ENCODE measurements at regions not wholly inside any gene's neighbourhood (a gene's known extent, or its start where the extent isn't known, plus 50 kb on each side); places are given as distances from the start of the nearest gene placed in this dataset.
"Not testable (repeated sequence)": the region's sequence is repeated elsewhere in the genome, so short reads cannot be mapped to it uniquely, and the experiment has no call there.

GRCh38 chr1:157369808-157370521 is 182.3 kb downstream of the FCRL5 start:
- Histone ChIP-seq H3K27me3 (ENCODE audit: control insufficient read depth in 1 of 2, insufficient read depth in 2 of 2, low read length in 2 of 2) (peaks cover 3 to 6% of the 10 kb centered on the region in 2 experiments), H3K9me3 (ENCODE audit: control insufficient read depth in 1 of 2, insufficient read depth in 1 of 2, low read length in 2 of 2) (no peaks in the 10 kb centered on the region), H3K27ac (ENCODE audit: low read depth in 1 of 2, low read length in 2 of 2) (no peak overlapping the region), H3K4me1 (ENCODE audit: insufficient read depth, low read length) (no peaks in the 10 kb centered on the region), H3K36me3 (ENCODE audit: insufficient read depth, low read length) (no peaks in the 10 kb centered on the region), H3K4me3 (ENCODE audit: low read length) (no peak overlapping the region)
- intact Hi-C loops (cut with DNase I, micrococcal nuclease), result loop anchor here (5.0 kb wide), 2 partner anchors 122 to 127 kb away; no protein-coding TSS in a partner anchor
- peak in 8 of 14 experiments; percentile 4 to 62 (median 32) for DNase-seq
- peak; percentile 95 for TF ChIP-seq CTCF (IDR thresholded peaks at IDR 0.05)
- Mint-ChIP-seq H3K27ac (no peak overlapping the region), H3K4me3 (no peak overlapping the region), H3K4me1 (ENCODE audit: low read depth) (no peaks in the 10 kb centered on the region), H3K27me3 (peaks cover 18% of the 10 kb centered on the region), H3K36me3 (ENCODE audit: low read depth) (no peaks in the 10 kb centered on the region), H3K9me3 (no peaks in the 10 kb centered on the region)
- ChIA-PET CTCF (interaction anchor here (0.8 kb wide), 1 partner anchor 15 kb away, joined by 3 read pairs; no protein-coding TSS in a partner anchor), POLR2A (no interaction called here)
- ATAC-seq (ENCODE audit: poor library complexity), result no peak

- H3K36me3 Mint-ChIP-seq (ENCODE audit: low read depth); H3K9me3 ChIP-seq (ENCODE audit: control insufficient read depth in 1 of 2, insufficient read depth in 1 of 2, low read length in 2 of 2); H3K4me1 ChIP-seq (ENCODE audit: insufficient read depth, low read length); intact Hi-C loops (cut with DNase I, micrococcal nuclease); DNase-seq; H3K27ac ChIP-seq (ENCODE audit: low read depth in 1 of 2, low read length in 2 of 2); ATAC-seq (ENCODE audit: poor library complexity); H3K27ac Mint-ChIP-seq; H3K36me3 ChIP-seq (ENCODE audit: insufficient read depth, low read length); POLR2A ChIA-PET; H3K4me3 ChIP-seq (ENCODE audit: low read length); H3K4me1 Mint-ChIP-seq (ENCODE audit: low read depth); H3K4me3 Mint-ChIP-seq; H3K9me3 Mint-ChIP-seq; H3K27me3 ChIP-seq (ENCODE audit: control insufficient read depth in 1 of 2, insufficient read depth in 2 of 2, low read length in 2 of 2): not testable (repeated sequence)
- peaks cover 12% of the 10 kb centered on the region for H3K27me3 Mint-ChIP-seq
- CTCF ChIA-PET, result interaction anchor here (0.8 kb wide), 1 partner anchor 14 kb away, joined by 3 read pairs; no protein-coding TSS in a partner anchor
These were observed 183.4 kb downstream of the FCRL5 start for GRCh38 chr1:157368941-157369340.

- no peak overlapping the region for H3K27ac Mint-ChIP-seq
These were observed 184.0 kb downstream of the FCRL5 start for GRCh38 chr1:157368363-157368762.

More at GRCh38 chr1:157368363-157368762, 184.0 kb downstream of the FCRL5 start:
- no peak for DNase-seq
- ChIA-PET CTCF (no interaction called here), POLR2A (no interaction called here)
- no peaks in the 10 kb centered on the region for H3K36me3 Mint-ChIP-seq (ENCODE audit: low read depth)
- H3K4me3 Mint-ChIP-seq, result no peak overlapping the region
- no peaks in the 10 kb centered on the region for H3K4me1 ChIP-seq (ENCODE audit: insufficient read depth, low read length)
- H3K9me3 Mint-ChIP-seq, result no peaks in the 10 kb centered on the region
- intact Hi-C loops (cut with DNase I, micrococcal nuclease), result no loop called here
- no peak overlapping the region for H3K4me3 ChIP-seq (ENCODE audit: low read length)
- H3K4me1 Mint-ChIP-seq (ENCODE audit: low read depth), result no peaks in the 10 kb centered on the region
- ATAC-seq (ENCODE audit: poor library complexity), result no peak
- no peak for TF ChIP-seq CTCF (IDR thresholded peaks at IDR 0.05)
- no peak overlapping the region for H3K27ac ChIP-seq (ENCODE audit: low read depth in 1 of 2, low read length in 2 of 2)
- no peaks in the 10 kb centered on the region for H3K9me3 ChIP-seq (ENCODE audit: control insufficient read depth in 1 of 2, insufficient read depth in 1 of 2, low read length in 2 of 2)
- H3K36me3 ChIP-seq (ENCODE audit: insufficient read depth, low read length), result no peaks in the 10 kb centered on the region
- H3K27me3 ChIP-seq (ENCODE audit: control insufficient read depth in 1 of 2, insufficient read depth in 2 of 2, low read length in 2 of 2), result no peaks in the 10 kb centered on the region
- peaks cover 6% of the 10 kb centered on the region for H3K27me3 Mint-ChIP-seq
